Effector memory CD4-positive, alpha-beta T cell (primary cell): ENCODE measurements at regions not wholly inside any gene's neighbourhood (a gene's known extent, or its start where the extent isn't known, plus 50 kb on each side); places are given as distances from the start of the nearest gene placed in this dataset.

ENCODE experiments used
- DNase-seq, 3 donors: peaks; one replicate each; pipeline ENCODE4 v3.0.0-alpha.2; 2020
- H3K27ac ChIP-seq: 2 replicates; pipeline ENCODE4 v1.7.0; 2013; ENCODE audit warnings: mild to moderate bottlenecking, low read length, moderate library complexity; ENCODE audit not compliant: insufficient read depth, poor library complexity, severe bottlenecking
- H3K27me3 ChIP-seq: replicated peaks from 2 replicates; pipeline ENCODE4 v1.7.0; 2013; ENCODE audit warnings: mild to moderate bottlenecking, low read length; ENCODE audit not compliant: insufficient read depth, control insufficient read depth, poor library complexity, severe bottlenecking
- H3K36me3 ChIP-seq: 2 replicates; pipeline ENCODE4 v1.7.0; 2013; ENCODE audit warnings: mild to moderate bottlenecking, low read length, moderate library complexity; ENCODE audit not compliant: control insufficient read depth, insufficient read depth
- H3K4me1 ChIP-seq: 2 replicates; pipeline ENCODE4 v1.7.0; 2013; ENCODE audit warnings: low read length, mild to moderate bottlenecking; ENCODE audit not compliant: control insufficient read depth, insufficient read depth, poor library complexity, severe bottlenecking
- H3K4me3 ChIP-seq: 2 replicates; pipeline ENCODE4 v1.7.0; 2013; ENCODE audit warnings: low read length, low read depth, mild to moderate bottlenecking; ENCODE audit not compliant: insufficient read depth, poor library complexity, severe bottlenecking
- H3K9me3 ChIP-seq: 2 replicates; pipeline ENCODE4 v1.7.0; 2013; ENCODE audit warnings: mild to moderate bottlenecking, low read length, moderate library complexity; ENCODE audit not compliant: control insufficient read depth

DNA sequence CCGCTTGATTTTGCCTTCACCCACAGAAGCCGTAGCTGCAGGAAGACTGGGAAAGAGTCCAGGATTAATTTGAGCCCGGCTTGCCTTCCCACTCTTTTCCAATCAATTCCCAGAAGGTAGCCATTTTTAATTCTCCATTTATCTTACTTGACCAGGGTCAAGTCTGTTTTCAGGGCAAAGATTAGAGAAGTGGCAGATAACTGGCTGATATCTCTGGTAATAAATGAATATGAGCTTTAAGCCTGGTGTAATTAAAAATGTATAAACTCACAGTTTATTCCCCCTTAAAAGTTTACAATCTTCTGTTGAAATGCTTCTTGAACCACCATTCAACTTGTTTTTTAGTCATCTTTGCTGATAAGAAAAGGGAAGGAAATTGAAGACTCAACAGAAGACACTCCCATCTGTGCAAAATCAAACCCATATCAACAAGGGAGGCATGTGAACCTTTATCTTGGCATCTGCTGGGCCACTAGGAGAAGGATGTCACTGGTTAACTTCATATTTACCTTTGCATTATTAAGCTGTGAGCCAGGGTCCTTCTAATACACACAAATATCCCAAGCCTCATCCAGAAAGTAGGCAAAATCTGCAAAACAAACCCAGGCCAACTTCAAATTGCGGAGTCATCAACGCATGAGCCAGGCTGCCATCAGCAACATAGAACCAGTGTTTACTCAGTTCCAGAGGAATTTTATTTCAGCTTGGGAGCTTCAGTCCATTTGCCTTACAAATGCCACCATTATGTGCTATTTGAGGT lies 314.6 kb upstream of the MAF start:
- no peaks in the 10 kb centered on the region for H3K36me3 ChIP-seq
- H3K27ac ChIP-seq: no peak overlapping the region
- H3K9me3 ChIP-seq: no peaks in the 10 kb centered on the region
- DNase-seq: no peak
- no peaks in the 10 kb centered on the region for H3K4me1 ChIP-seq
- no peaks in the 10 kb centered on the region for H3K27me3 ChIP-seq
- no peak overlapping the region for H3K4me3 ChIP-seq

- H3K4me3 ChIP-seq: no peak overlapping the region
- H3K4me1 ChIP-seq: no peaks in the 10 kb centered on the region
- no peaks in the 10 kb centered on the region for H3K27me3 ChIP-seq
- no peak for DNase-seq
- no peak overlapping the region for H3K27ac ChIP-seq
- no peaks in the 10 kb centered on the region for H3K36me3 ChIP-seq
- no peaks in the 10 kb centered on the region for H3K9me3 ChIP-seq
Measured at GRCh38 chr16:79912592-79913310, 312.2 kb upstream of the MAF start.

DNA sequence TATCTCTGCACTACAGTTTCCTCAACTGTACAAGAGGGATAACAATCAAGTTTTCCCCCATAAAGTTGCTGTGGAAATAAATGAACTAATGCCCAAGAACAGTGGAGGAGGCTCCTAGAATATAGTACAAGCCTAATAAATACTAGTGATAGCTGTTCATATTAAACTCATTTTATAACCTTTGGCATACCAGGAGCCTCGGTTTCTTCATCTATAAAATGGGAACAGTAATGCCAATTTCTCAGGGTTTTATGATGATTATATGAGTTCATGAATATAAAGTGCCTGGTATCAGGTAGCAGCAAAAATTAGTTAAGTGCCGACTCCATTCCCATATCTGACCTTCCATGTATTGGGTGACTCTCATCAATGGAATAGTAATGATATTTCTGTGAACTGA lies 311.1 kb upstream of the MAF start:
- no peak for DNase-seq
- H3K27ac ChIP-seq: no peak overlapping the region
- H3K4me3 ChIP-seq: no peak overlapping the region
- no peaks in the 10 kb centered on the region for H3K36me3 ChIP-seq
- no peaks in the 10 kb centered on the region for H3K27me3 ChIP-seq
- no peaks in the 10 kb centered on the region for H3K4me1 ChIP-seq
- H3K9me3 ChIP-seq: no peaks in the 10 kb centered on the region

DNA sequence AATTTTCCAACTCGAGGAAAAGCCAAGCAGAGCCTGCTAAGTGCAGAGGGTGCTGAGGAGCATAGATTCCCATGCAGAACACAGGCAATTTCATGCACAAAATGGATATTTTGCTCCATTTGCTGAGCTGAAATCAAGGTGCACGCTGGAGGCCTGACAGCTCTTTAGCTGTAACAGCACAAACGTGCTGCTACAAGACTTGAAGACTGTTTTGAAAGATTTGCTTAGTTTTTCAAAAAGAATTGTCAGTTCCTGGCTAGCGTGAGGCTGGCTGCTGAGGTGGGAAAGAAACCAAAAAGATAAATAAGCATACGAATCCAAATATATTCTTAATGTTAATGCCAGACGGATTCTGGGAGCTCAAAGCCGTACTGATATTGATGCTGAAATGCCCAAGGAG lies 309.0 kb upstream of the MAF start:
- H3K4me1 ChIP-seq: no peaks in the 10 kb centered on the region
- no peak overlapping the region for H3K4me3 ChIP-seq
- DNase-seq: no peak
- H3K27ac ChIP-seq: no peak overlapping the region
- H3K27me3 ChIP-seq: no peaks in the 10 kb centered on the region
- H3K9me3 ChIP-seq: no peaks in the 10 kb centered on the region
- H3K36me3 ChIP-seq: no peaks in the 10 kb centered on the region

GRCh38 chr16:79903471-79903870 lies 302.9 kb upstream of the MAF start:
- DNase-seq: no peak
- no peaks in the 10 kb centered on the region for H3K27me3 ChIP-seq
- no peaks in the 10 kb centered on the region for H3K36me3 ChIP-seq
- H3K4me3 ChIP-seq: no peak overlapping the region
- H3K4me1 ChIP-seq: no peaks in the 10 kb centered on the region
- H3K9me3 ChIP-seq: no peaks in the 10 kb centered on the region
- no peak overlapping the region for H3K27ac ChIP-seq

DNA sequence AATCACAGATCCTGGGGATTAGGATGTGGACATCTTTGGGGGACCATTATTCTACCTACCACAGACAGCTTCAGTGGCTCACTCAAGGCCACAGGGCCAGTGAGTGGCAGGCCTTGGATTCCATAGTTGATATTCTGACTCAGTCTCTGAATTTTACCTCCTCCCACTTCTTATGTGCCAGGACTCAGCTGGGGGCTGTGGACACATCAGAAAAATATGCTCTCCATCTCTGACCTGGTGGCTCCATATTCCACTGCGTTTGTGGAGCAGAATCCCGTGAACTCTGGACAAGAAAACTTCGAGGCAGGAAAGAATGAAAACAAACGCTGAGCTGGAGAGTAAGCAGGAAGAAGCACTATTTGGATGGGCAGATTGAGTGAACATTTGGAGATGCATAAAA lies 301.8 kb upstream of the MAF start:
- Histone ChIP-seq H3K4me1 (no peaks in the 10 kb centered on the region), H3K27me3 (no peaks in the 10 kb centered on the region), H3K4me3 (no peak overlapping the region), H3K27ac (no peak overlapping the region), H3K9me3 (no peaks in the 10 kb centered on the region), H3K36me3 (no peaks in the 10 kb centered on the region)
- no peak for DNase-seq

DNA sequence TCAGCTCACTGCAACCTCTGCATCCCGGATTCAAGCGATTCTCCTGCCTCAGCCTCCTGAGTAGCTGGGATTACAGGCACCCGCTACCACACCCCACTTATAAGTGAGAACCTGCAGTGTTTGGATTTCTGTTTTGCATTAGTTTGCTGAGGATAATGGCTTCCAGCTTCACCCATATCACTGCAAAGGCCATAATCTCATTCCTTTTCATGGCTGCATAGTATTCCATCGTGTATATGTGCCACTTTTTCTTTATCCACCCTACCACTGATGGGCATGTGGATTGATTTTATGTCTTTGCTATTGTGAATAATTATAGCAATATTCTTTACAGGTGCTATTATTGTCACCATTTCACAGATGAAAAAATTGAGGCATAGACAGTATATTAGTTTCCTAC lies 301.0 kb upstream of the MAF start:
- Histone ChIP-seq H3K9me3 (no peaks in the 10 kb centered on the region), H3K4me3 (no peak overlapping the region)

GRCh38 chr16:79899716-79900115 lies 299.2 kb upstream of the MAF start:
- H3K36me3 ChIP-seq: no peaks in the 10 kb centered on the region
- no peak overlapping the region for H3K4me3 ChIP-seq
- no peaks in the 10 kb centered on the region for H3K27me3 ChIP-seq
- no peak for DNase-seq
- H3K9me3 ChIP-seq: no peaks in the 10 kb centered on the region
- no peak overlapping the region for H3K27ac ChIP-seq
- H3K4me1 ChIP-seq: no peaks in the 10 kb centered on the region

More for the DNA sequence above, 301.0 kb upstream of the MAF start:
- Histone ChIP-seq H3K27ac (no peak overlapping the region), H3K4me1 (no peaks in the 10 kb centered on the region), H3K36me3 (no peaks in the 10 kb centered on the region), H3K27me3 (no peaks in the 10 kb centered on the region)
- DNase-seq: no peak

DNA sequence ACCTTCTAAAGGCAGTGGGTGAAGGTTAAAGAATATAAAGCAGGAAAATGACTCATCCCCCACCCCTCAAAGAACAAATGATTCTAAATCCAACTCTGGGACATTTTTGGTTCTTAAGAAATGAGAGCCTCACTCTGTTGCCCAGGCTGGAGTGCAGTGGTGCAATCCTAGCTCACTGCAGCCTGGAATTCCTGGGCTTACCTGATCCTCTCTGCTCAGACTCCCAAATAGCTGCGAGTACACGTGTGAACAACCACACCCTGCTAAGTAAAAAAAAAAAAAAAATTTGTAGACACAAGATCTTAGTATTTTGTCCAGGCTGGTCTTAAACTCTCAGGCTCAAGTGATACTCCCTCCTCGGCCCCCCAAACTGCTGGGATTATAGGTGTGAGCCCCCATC lies 298.8 kb upstream of the MAF start:
- Histone ChIP-seq H3K27me3 (no peaks in the 10 kb centered on the region), H3K27ac (no peak overlapping the region), H3K36me3 (no peaks in the 10 kb centered on the region), H3K4me3 (no peak overlapping the region), H3K9me3 (no peaks in the 10 kb centered on the region), H3K4me1 (no peaks in the 10 kb centered on the region)
- DNase-seq: no peak

- Histone ChIP-seq H3K27ac (no peak overlapping the region), H3K4me1 (no peaks in the 10 kb centered on the region), H3K27me3 (no peaks in the 10 kb centered on the region), H3K9me3 (no peaks in the 10 kb centered on the region), H3K4me3 (no peak overlapping the region), H3K36me3 (no peaks in the 10 kb centered on the region)
- no peak for DNase-seq
Measured at GRCh38 chr16:79898703-79899102, 298.2 kb upstream of the MAF start.
